22Rv1 (cell line): ENCODE measurements at regions not wholly inside any gene's neighbourhood (a gene's known extent, or its start where the extent isn't known, plus 50 kb on each side); places are given as distances from the start of the nearest gene placed in this dataset.

Experiments used
- CTCF ChIP-seq: fragments of 450-650 bp; IDR thresholded peaks from 2 replicates; pipeline ENCODE4 v1.5.1; 2017; ENCODE audit warnings: mild to moderate bottlenecking
- ZFX ChIP-seq: fragments of 450-650 bp; IDR thresholded peaks from 2 replicates; pipeline ENCODE4 v1.6.1; 2017; ENCODE audit warnings: antibody characterized with exemption, borderline replicate concordance

GRCh38 chr10:52683776-52684175 lies 88.8 kb downstream of the MBL2 start:
- TF ChIP-seq CTCF (no peak), ZFX (no peak)
